GM12878 (cell line): ENCODE measurements at regions not wholly inside any gene's neighbourhood (a gene's known extent, or its start where the extent isn't known, plus 50 kb on each side); places are given as distances from the start of the nearest gene placed in this dataset.

ENCODE experiments used
- ATAC-seq: fragments of 200-7000 bp; cut with Tn5 transposase; 3 replicates; pipeline ENCODE4 v1.9.1; 2020; ENCODE audit warnings: mild to moderate bottlenecking, moderate library complexity
- BruUV-seq: library from RNA; stranded (reverse); fragments of 400-500 nt; replicated peaks from 2 replicates; lab custom pipeline; 2021; lab: Mats Ljungman, UMichigan
- CTCF ChIA-PET: fragments of 300-600 bp; sonication (Branson Sonifier 250); formaldehyde crosslinking; extraction: SDS; loops from one replicate; lab custom pipeline; 2021; ENCODE audit warnings: inconsistent platforms; lab: Yijun Ruan, JAX
- POLR2A ChIA-PET: fragments of 350-600 bp; formaldehyde crosslinking; extraction: SDS; loops from one replicate; lab custom pipeline; 2021; ENCODE audit warnings: inconsistent platforms; lab: Charles Lee
- RAD21 ChIA-PET: fragments of 300-600 bp; sonication (Branson Sonifier 250); formaldehyde crosslinking; loops from one replicate; lab custom pipeline; 2023; ENCODE audit warnings: antibody characterized with exemption; ENCODE audit not compliant: unreplicated experiment; lab: Charles Lee
- SMC1A ChIA-PET: fragments of 300-600 bp; sonication (Branson Sonifier 250); formaldehyde crosslinking; loops from one replicate; lab custom pipeline; 2023; ENCODE audit not compliant: unreplicated experiment, uncharacterized antibody; lab: Charles Lee
- DNase-seq: peaks from one replicate; pipeline ENCODE4 v3.0.0-alpha.2; 2011; ENCODE audit warnings: low read depth, low spot score
- FAIRE-seq: peaks from 3 replicates; lab custom pipeline; 2011; peaks lifted over from hg19 to GRCh38; lab: Jason Lieb, UNC
- H2AFZ ChIP-seq: 2 replicates; pipeline ENCODE4 v1.6.0; 2011; ENCODE audit warnings: low read depth, low read length, control low read depth; ENCODE audit not compliant: control insufficient read depth
- H3K27ac ChIP-seq: 2 replicates; pipeline ENCODE4 v1.5.1; 2011; ENCODE audit warnings: control low read depth; ENCODE audit not compliant: control insufficient read depth, insufficient read depth
- H3K27me3 ChIP-seq, 2 experiments: replicated peaks in 1 of 2; 2 replicates each; pipeline versions ENCODE4 v1.6.0 to v1.6.1; 2011; ENCODE audit warnings: low read length in 1 of 2; ENCODE audit not compliant: control insufficient read depth in 2 of 2, insufficient read depth in 2 of 2
- H3K36me3 ChIP-seq, 2 experiments: 2 replicates each; pipeline ENCODE4 v1.5.1; 2011; ENCODE audit warnings: low read length in 1 of 2; ENCODE audit not compliant: control insufficient read depth in 2 of 2, insufficient read depth in 2 of 2
- H3K4me1 ChIP-seq: 2 replicates; pipeline ENCODE4 v1.6.1; 2011; ENCODE audit warnings: mild to moderate bottlenecking, low read length, moderate library complexity, mixed read lengths; ENCODE audit not compliant: control insufficient read depth, insufficient read depth
- H3K4me2 ChIP-seq: 2 replicates; pipeline ENCODE4 v1.6.0; 2011; ENCODE audit warnings: control low read depth; ENCODE audit not compliant: control insufficient read depth, insufficient read depth
- H3K4me3 ChIP-seq: fragments of 200-600 bp; sonication (generic); 2 replicates; pipeline ENCODE4 v1.5.1; 2016
- H3K79me2 ChIP-seq: 2 replicates; pipeline ENCODE4 v1.6.0; 2011; ENCODE audit warnings: low read length; ENCODE audit not compliant: control insufficient read depth, insufficient read depth
- H3K9ac ChIP-seq: 2 replicates; pipeline ENCODE4 v1.8.0; 2011; ENCODE audit warnings: low read length, control low read depth, mixed read lengths; ENCODE audit not compliant: control insufficient read depth, insufficient read depth
- H3K9me3 ChIP-seq: replicated peaks from 3 replicates; pipeline ENCODE4 v1.5.1; 2011; ENCODE audit warnings: mild to moderate bottlenecking, low read length; ENCODE audit not compliant: control insufficient read depth, insufficient read depth
- H4K20me1 ChIP-seq: 2 replicates; pipeline ENCODE4 v1.6.0; 2011; ENCODE audit not compliant: control insufficient read depth, insufficient read depth
- BHLHE40 ChIP-seq, 2 experiments: fragments of 450-650 bp in 1 of 2; IDR thresholded peaks; 2 replicates each; pipeline ENCODE4 v1.6.1; 2011 to 2017; ENCODE audit warnings: low read depth in 2 of 2, borderline replicate concordance in 1 of 2, improper control_type of control experiment in 1 of 2, low read length in 1 of 2, mild to moderate bottlenecking in 1 of 2
- BMI1 ChIP-seq: fragments of 450-650 bp; IDR thresholded peaks from 2 replicates; pipeline ENCODE4 v1.6.1; 2016; ENCODE audit warnings: mild to moderate bottlenecking, moderate library complexity, borderline replicate concordance
- CBFB ChIP-seq: IDR thresholded peaks from 2 replicates; pipeline ENCODE4 v1.6.1; 2016; ENCODE audit warnings: antibody characterized with exemption, low read depth
- CEBPB ChIP-seq, 2 experiments: fragments of 150-350 bp in 1 of 2; IDR thresholded peaks; 2 replicates each; pipeline ENCODE4 v1.6.1; 2012 to 2014; ENCODE audit warnings: low read depth in 2 of 2, low read length in 2 of 2, borderline replicate concordance in 1 of 2, inconsistent platforms in 1 of 2
- NFXL1 ChIP-seq: fragments of 450-650 bp; IDR thresholded peaks from 2 replicates; pipeline ENCODE4 v1.6.1; 2017; ENCODE audit warnings: antibody characterized with exemption, mild to moderate bottlenecking, borderline replicate concordance
- POLR2AphosphoS5 ChIP-seq: IDR thresholded peaks from 2 replicates; pipeline ENCODE4 v1.6.1; 2011; ENCODE audit warnings: mild to moderate bottlenecking, low read length, inconsistent platforms
- RBBP5 ChIP-seq: fragments of 200-600 bp; sonication (generic); conservative IDR thresholded peaks from 2 replicates; pipeline ENCODE4 v1.6.1; 2016
- SMAD1 ChIP-seq: fragments of 450-650 bp; IDR thresholded peaks from 2 replicates; pipeline ENCODE4 v1.6.1; 2018; ENCODE audit warnings: mild to moderate bottlenecking, low read depth; ENCODE audit not compliant: partially characterized antibody
- SUZ12 ChIP-seq: fragments of 200-600 bp; sonication (generic); IDR thresholded peaks from one replicate; pipeline ENCODE4 v1.6.1; 2018; ENCODE audit warnings: antibody characterized with exemption, mild to moderate bottlenecking; ENCODE audit not compliant: unreplicated experiment
- TCF12 ChIP-seq: IDR thresholded peaks from 2 replicates; pipeline ENCODE4 v1.6.1; 2011; ENCODE audit warnings: low read depth, mild to moderate bottlenecking, low read length
- ZNF622 ChIP-seq: fragments of 450-650 bp; IDR thresholded peaks from 2 replicates; pipeline ENCODE4 v1.6.1; 2017; ENCODE audit warnings: mild to moderate bottlenecking, inconsistent platforms
- ZSCAN29 ChIP-seq: fragments of 450-650 bp; IDR thresholded peaks from 2 replicates; pipeline ENCODE4 v1.6.1; 2017; ENCODE audit warnings: mild to moderate bottlenecking, moderate library complexity
- WGBS: methylation state at CpG from one replicate; pipeline ENCODE4 v1.1.6; 2016; ENCODE audit warnings: low lambda C conversion rate; ENCODE audit not compliant: insufficient replicate concordance, insufficient coverage; ENCODE audit errors: missing lambda C conversion rate; 5-methylcytosine and 5-hydroxymethylcytosine counted together
- in situ Hi-C: fragments of 300-500 bp; cut with MboI; formaldehyde crosslinking; loops from 9 replicates; pipeline ENCODE4 v1.14.3; 2018; ENCODE audit warnings: mixed read lengths
- intact Hi-C: fragments of 100-400 bp; cut with micrococcal nuclease; formaldehyde crosslinking; loops from one replicate; pipeline ENCODE4 v1.14.2; 2022; ENCODE audit not compliant: unreplicated experiment
- TF ChIP-seq, protein P1 (sequence below): IDR thresholded peaks from 2 replicates; pipeline ENCODE4 v1.6.1; 2012; ENCODE audit warnings: mild to moderate bottlenecking, low read depth, low read length
- TF ChIP-seq, protein P2 (sequence below): fragments of 450-650 bp; IDR thresholded peaks from 2 replicates; pipeline ENCODE4 v1.6.1; 2018; ENCODE audit warnings: mild to moderate bottlenecking, low read depth, moderate library complexity; ENCODE audit not compliant: partially characterized antibody
- TF ChIP-seq, protein P3 (sequence below): fragments of 450-650 bp; formaldehyde crosslinking; IDR thresholded peaks from 2 replicates; pipeline ENCODE4 v1.4.0; 2020; ENCODE audit warnings: mild to moderate bottlenecking, moderate library complexity

DNA sequence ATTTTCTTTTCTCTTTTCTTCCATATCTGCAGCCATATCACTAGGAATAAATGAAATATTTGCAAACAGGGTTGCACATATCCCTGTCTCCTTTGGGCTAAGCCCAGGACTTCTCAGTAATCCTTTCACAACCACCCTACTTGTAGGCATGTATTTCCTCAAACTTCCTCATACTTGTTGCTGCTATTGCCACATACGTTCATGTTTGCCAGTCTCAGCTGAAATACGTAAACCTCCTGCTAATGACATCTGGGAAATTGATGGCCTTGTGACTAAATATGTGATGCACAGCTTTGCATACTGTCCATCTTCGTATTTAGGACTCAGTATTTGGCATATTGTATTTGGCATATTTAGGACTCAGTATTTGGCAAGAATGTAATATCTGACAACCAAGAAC lies 224.6 kb downstream of the PLK2 start:
- ChIA-PET CTCF (no interaction called here), POLR2A (no interaction called here), RAD21 (no interaction called here), SMC1A (interaction anchor here (1.6 kb wide), 1 partner anchor 15 kb away, joined by 3 read pairs; no protein-coding TSS in a partner anchor)
- no peaks in the 10 kb centered on the region for H3K27me3 ChIP-seq
- no TSS peak for BruUV-seq
- DNase-seq: no peak
- no peaks in the 10 kb centered on the region for H4K20me1 ChIP-seq
- no peak overlapping the region for H3K9ac ChIP-seq
- H3K4me2 ChIP-seq: no peak overlapping the region
- H3K79me2 ChIP-seq: no peaks in the 10 kb centered on the region
- ATAC-seq: no peak
- in situ Hi-C loops: no loop called here
- H3K36me3 ChIP-seq: no peaks in the 10 kb centered on the region
- H3K9me3 ChIP-seq: no peaks in the 10 kb centered on the region
- no peak overlapping the region for H2AFZ ChIP-seq
- H3K4me3 ChIP-seq: no peak overlapping the region
- no peak for FAIRE-seq
- H3K27ac ChIP-seq: no peak overlapping the region
- H3K4me1 ChIP-seq: no peaks in the 10 kb centered on the region
- intact Hi-C loops: no loop called here
- WGBS: 62% methylated on average over 3 of the region's 3 CpGs
- no peak for TF ChIP-seq ZNF622
- TF ChIP-seq RBBP5: no peak
- TF ChIP-seq SMAD1: no peak
- TF ChIP-seq, protein P1, sequence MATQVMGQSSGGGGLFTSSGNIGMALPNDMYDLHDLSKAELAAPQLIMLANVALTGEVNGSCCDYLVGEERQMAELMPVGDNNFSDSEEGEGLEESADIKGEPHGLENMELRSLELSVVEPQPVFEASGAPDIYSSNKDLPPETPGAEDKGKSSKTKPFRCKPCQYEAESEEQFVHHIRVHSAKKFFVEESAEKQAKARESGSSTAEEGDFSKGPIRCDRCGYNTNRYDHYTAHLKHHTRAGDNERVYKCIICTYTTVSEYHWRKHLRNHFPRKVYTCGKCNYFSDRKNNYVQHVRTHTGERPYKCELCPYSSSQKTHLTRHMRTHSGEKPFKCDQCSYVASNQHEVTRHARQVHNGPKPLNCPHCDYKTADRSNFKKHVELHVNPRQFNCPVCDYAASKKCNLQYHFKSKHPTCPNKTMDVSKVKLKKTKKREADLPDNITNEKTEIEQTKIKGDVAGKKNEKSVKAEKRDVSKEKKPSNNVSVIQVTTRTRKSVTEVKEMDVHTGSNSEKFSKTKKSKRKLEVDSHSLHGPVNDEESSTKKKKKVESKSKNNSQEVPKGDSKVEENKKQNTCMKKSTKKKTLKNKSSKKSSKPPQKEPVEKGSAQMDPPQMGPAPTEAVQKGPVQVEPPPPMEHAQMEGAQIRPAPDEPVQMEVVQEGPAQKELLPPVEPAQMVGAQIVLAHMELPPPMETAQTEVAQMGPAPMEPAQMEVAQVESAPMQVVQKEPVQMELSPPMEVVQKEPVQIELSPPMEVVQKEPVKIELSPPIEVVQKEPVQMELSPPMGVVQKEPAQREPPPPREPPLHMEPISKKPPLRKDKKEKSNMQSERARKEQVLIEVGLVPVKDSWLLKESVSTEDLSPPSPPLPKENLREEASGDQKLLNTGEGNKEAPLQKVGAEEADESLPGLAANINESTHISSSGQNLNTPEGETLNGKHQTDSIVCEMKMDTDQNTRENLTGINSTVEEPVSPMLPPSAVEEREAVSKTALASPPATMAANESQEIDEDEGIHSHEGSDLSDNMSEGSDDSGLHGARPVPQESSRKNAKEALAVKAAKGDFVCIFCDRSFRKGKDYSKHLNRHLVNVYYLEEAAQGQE: no peak
- no peak for TF ChIP-seq SUZ12
- TF ChIP-seq BMI1: no peak
- TF ChIP-seq POLR2AphosphoS5: no peak
- no peak for TF ChIP-seq CEBPB (IDR thresholded peaks at IDR 0.05; ENCODE audit: borderline replicate concordance in 1 of 2, low read depth in 2 of 2, low read length in 2 of 2)
- TF ChIP-seq BHLHE40 (IDR thresholded peaks at IDR 0.05; ENCODE audit: borderline replicate concordance in 1 of 2, low read depth in 2 of 2, low read length in 1 of 2): no peak
- TF ChIP-seq ZSCAN29: no peak
- TF ChIP-seq TCF12: no peak
- TF ChIP-seq NFXL1: no peak
- TF ChIP-seq, protein P2, sequence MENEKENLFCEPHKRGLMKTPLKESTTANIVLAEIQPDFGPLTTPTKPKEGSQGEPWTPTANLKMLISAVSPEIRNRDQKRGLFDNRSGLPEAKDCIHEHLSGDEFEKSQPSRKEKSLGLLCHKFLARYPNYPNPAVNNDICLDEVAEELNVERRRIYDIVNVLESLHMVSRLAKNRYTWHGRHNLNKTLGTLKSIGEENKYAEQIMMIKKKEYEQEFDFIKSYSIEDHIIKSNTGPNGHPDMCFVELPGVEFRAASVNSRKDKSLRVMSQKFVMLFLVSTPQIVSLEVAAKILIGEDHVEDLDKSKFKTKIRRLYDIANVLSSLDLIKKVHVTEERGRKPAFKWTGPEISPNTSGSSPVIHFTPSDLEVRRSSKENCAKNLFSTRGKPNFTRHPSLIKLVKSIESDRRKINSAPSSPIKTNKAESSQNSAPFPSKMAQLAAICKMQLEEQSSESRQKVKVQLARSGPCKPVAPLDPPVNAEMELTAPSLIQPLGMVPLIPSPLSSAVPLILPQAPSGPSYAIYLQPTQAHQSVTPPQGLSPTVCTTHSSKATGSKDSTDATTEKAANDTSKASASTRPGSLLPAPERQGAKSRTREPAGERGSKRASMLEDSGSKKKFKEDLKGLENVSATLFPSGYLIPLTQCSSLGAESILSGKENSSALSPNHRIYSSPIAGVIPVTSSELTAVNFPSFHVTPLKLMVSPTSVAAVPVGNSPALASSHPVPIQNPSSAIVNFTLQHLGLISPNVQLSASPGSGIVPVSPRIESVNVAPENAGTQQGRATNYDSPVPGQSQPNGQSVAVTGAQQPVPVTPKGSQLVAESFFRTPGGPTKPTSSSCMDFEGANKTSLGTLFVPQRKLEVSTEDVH: no peak
- TF ChIP-seq, protein P3, sequence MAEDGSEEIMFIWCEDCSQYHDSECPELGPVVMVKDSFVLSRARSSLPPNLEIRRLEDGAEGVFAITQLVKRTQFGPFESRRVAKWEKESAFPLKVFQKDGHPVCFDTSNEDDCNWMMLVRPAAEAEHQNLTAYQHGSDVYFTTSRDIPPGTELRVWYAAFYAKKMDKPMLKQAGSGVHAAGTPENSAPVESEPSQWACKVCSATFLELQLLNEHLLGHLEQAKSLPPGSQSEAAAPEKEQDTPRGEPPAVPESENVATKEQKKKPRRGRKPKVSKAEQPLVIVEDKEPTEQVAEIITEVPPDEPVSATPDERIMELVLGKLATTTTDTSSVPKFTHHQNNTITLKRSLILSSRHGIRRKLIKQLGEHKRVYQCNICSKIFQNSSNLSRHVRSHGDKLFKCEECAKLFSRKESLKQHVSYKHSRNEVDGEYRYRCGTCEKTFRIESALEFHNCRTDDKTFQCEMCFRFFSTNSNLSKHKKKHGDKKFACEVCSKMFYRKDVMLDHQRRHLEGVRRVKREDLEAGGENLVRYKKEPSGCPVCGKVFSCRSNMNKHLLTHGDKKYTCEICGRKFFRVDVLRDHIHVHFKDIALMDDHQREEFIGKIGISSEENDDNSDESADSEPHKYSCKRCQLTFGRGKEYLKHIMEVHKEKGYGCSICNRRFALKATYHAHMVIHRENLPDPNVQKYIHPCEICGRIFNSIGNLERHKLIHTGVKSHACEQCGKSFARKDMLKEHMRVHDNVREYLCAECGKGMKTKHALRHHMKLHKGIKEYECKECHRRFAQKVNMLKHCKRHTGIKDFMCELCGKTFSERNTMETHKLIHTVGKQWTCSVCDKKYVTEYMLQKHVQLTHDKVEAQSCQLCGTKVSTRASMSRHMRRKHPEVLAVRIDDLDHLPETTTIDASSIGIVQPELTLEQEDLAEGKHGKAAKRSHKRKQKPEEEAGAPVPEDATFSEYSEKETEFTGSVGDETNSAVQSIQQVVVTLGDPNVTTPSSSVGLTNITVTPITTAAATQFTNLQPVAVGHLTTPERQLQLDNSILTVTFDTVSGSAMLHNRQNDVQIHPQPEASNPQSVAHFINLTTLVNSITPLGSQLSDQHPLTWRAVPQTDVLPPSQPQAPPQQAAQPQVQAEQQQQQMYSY (CRISPR knock-in tag): no peak
- no peak for TF ChIP-seq CBFB
